IPS-15b (cell line): ENCODE measurements at regions not wholly inside any gene's neighbourhood (a gene's known extent, or its start where the extent isn't known, plus 50 kb on each side); places are given as distances from the start of the nearest gene placed in this dataset.

Experiments used
- H3K27me3 ChIP-seq: one replicate; pipeline ENCODE4 v1.6.1; 2013; ENCODE audit warnings: low read length; ENCODE audit not compliant: control insufficient read depth, insufficient read depth
- H3K36me3 ChIP-seq: one replicate; pipeline ENCODE4 v1.6.1; 2013; ENCODE audit warnings: low read length; ENCODE audit not compliant: control insufficient read depth, insufficient read depth
- H3K4me1 ChIP-seq: one replicate; pipeline ENCODE4 v1.6.1; 2013; ENCODE audit warnings: mild to moderate bottlenecking, low read length; ENCODE audit not compliant: control insufficient read depth, insufficient read depth
- H3K4me3 ChIP-seq: one replicate; pipeline ENCODE4 v1.5.1; 2013; ENCODE audit warnings: low read depth, low read length
- H3K9ac ChIP-seq: one replicate; pipeline ENCODE4 v1.6.1; 2013; ENCODE audit warnings: low read depth, mild to moderate bottlenecking, low read length
- H3K9me3 ChIP-seq: one replicate; pipeline ENCODE4 v1.6.1; 2013; ENCODE audit warnings: mild to moderate bottlenecking, low read length; ENCODE audit not compliant: control insufficient read depth, insufficient read depth

GRCh38 chr15:31214158-31214863 is 112.3 kb upstream of the KLF13 start:
- no peak overlapping the region for H3K9ac ChIP-seq
- peaks cover 5% of the 10 kb centered on the region for H3K4me1 ChIP-seq
- peaks cover 3% of the 10 kb centered on the region for H3K27me3 ChIP-seq
- H3K36me3 ChIP-seq: no peaks in the 10 kb centered on the region
- no peak overlapping the region for H3K4me3 ChIP-seq
- H3K9me3 ChIP-seq: no peaks in the 10 kb centered on the region

- Histone ChIP-seq H3K27me3 (peaks cover 3% of the 10 kb centered on the region), H3K36me3 (no peaks in the 10 kb centered on the region), H3K4me3 (peak overlapping the region; percentile 45), H3K9ac (peak overlapping the region; percentile 37), H3K4me1 (peaks cover 5% of the 10 kb centered on the region), H3K9me3 (no peaks in the 10 kb centered on the region)
Observed at GRCh38 chr15:31214864-31215489, 111.7 kb upstream of the KLF13 start.

GRCh38 chr15:31215490-31216214 is 111.0 kb upstream of the KLF13 start:
- Histone ChIP-seq H3K27me3 (peaks cover 3% of the 10 kb centered on the region), H3K36me3 (no peaks in the 10 kb centered on the region), H3K9me3 (no peaks in the 10 kb centered on the region), H3K4me3 (peak overlapping the region; percentile 45), H3K4me1 (peaks cover 5% of the 10 kb centered on the region), H3K9ac (peak overlapping the region; percentile 37)

- Histone ChIP-seq H3K4me3 (peak overlapping the region; percentile 60), H3K9me3 (no peaks in the 10 kb centered on the region), H3K4me1 (peaks cover 5% of the 10 kb centered on the region), H3K9ac (no peak overlapping the region), H3K36me3 (no peaks in the 10 kb centered on the region), H3K27me3 (peaks cover 3% of the 10 kb centered on the region)
Observed at GRCh38 chr15:31216215-31216911, 110.3 kb upstream of the KLF13 start.

GRCh38 chr15:31217067-31217466 is 109.6 kb upstream of the KLF13 start:
- Histone ChIP-seq H3K9ac (no peak overlapping the region), H3K4me3 (peak overlapping the region; percentile 60), H3K9me3 (no peaks in the 10 kb centered on the region)

GRCh38 chr15:31217566-31218270 is 108.9 kb upstream of the KLF13 start:
- no peaks in the 10 kb centered on the region for H3K36me3 ChIP-seq
- H3K27me3 ChIP-seq: peaks cover 3% of the 10 kb centered on the region
- no peaks in the 10 kb centered on the region for H3K9me3 ChIP-seq
- no peak overlapping the region for H3K9ac ChIP-seq
- no peak overlapping the region for H3K4me3 ChIP-seq
- peaks cover 8% of the 10 kb centered on the region for H3K4me1 ChIP-seq

More at GRCh38 chr15:31217067-31217466, 109.6 kb upstream of the KLF13 start:
- peaks cover 3% of the 10 kb centered on the region for H3K27me3 ChIP-seq
- H3K36me3 ChIP-seq: no peaks in the 10 kb centered on the region
- peaks cover 7% of the 10 kb centered on the region for H3K4me1 ChIP-seq

- H3K36me3 ChIP-seq: no peaks in the 10 kb centered on the region
- peaks cover 15% of the 10 kb centered on the region for H3K4me1 ChIP-seq
- no peak overlapping the region for H3K9ac ChIP-seq
- no peak overlapping the region for H3K4me3 ChIP-seq
- no peaks in the 10 kb centered on the region for H3K9me3 ChIP-seq
- peaks cover 9% of the 10 kb centered on the region for H3K27me3 ChIP-seq
Observed at GRCh38 chr15:31219221-31219620, 107.4 kb upstream of the KLF13 start.

- H3K4me1 ChIP-seq: peaks cover 10% of the 10 kb centered on the region
- no peak overlapping the region for H3K4me3 ChIP-seq
- no peaks in the 10 kb centered on the region for H3K9me3 ChIP-seq
- H3K9ac ChIP-seq: no peak overlapping the region
- peaks cover 13% of the 10 kb centered on the region for H3K27me3 ChIP-seq
- H3K36me3 ChIP-seq: no peaks in the 10 kb centered on the region
Observed at GRCh38 chr15:31221936-31222515, 104.6 kb upstream of the KLF13 start.

GRCh38 chr15:31222773-31223341 is 103.8 kb upstream of the KLF13 start:
- peaks cover 13% of the 10 kb centered on the region for H3K27me3 ChIP-seq
- no peak overlapping the region for H3K4me3 ChIP-seq
- H3K4me1 ChIP-seq: peaks cover 10% of the 10 kb centered on the region

GRCh38 chr15:31223478-31224350 is 102.9 kb upstream of the KLF13 start:
- H3K9ac ChIP-seq: no peak overlapping the region
- peaks cover 13% of the 10 kb centered on the region for H3K27me3 ChIP-seq
- H3K36me3 ChIP-seq: no peaks in the 10 kb centered on the region
- no peaks in the 10 kb centered on the region for H3K9me3 ChIP-seq
- H3K4me3 ChIP-seq: peak overlapping the region; percentile 8
- peaks cover 10% of the 10 kb centered on the region for H3K4me1 ChIP-seq

More at GRCh38 chr15:31222773-31223341, 103.8 kb upstream of the KLF13 start:
- H3K9me3 ChIP-seq: no peaks in the 10 kb centered on the region
- no peaks in the 10 kb centered on the region for H3K36me3 ChIP-seq
- no peak overlapping the region for H3K9ac ChIP-seq
